ENCODE measurements at regions not wholly inside any gene's neighbourhood (a gene's known extent, or its start where the extent isn't known, plus 50 kb on each side); places are given as distances from the start of the nearest gene placed in this dataset.

DNA sequence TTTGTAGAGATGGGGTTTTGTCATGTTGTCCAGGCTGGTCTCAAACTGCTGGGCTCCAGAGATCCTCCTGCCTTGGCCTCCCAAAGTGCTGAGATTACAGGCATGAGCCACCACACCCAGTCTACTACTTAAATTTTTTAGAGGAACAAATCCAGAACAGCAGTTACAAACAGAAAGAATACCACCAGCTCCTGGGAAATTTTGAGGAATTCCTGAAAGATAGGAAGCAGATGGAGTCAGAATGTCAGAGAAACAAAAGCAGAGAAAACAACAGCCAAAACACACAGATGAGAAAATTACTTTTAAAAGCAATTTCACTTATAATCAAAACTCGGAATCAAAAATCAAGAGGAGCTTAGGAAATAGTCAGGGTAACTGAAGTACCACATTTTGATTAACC, 543.3 kb upstream of the MARCKS start:
- TF ChIP-seq GATA2 (IDR thresholded peaks at IDR 0.05; ENCODE audit: insufficient read depth, insufficient read length, low read depth, low read length) (no peak), FOS (IDR thresholded peaks at IDR 0.05; ENCODE audit: borderline replicate concordance, insufficient read depth, low read length) (no peak), JUN (IDR thresholded peaks at IDR 0.05; ENCODE audit: borderline replicate concordance, insufficient read depth, insufficient read length, low read depth) (no peak), POLR2A (IDR thresholded peaks at IDR 0.05; ENCODE audit: low read depth, low read length) (no peak), MYC (IDR thresholded peaks at IDR 0.05; ENCODE audit: low read depth, low read length) (no peak)
- TF ChIP-seq, protein P1, sequence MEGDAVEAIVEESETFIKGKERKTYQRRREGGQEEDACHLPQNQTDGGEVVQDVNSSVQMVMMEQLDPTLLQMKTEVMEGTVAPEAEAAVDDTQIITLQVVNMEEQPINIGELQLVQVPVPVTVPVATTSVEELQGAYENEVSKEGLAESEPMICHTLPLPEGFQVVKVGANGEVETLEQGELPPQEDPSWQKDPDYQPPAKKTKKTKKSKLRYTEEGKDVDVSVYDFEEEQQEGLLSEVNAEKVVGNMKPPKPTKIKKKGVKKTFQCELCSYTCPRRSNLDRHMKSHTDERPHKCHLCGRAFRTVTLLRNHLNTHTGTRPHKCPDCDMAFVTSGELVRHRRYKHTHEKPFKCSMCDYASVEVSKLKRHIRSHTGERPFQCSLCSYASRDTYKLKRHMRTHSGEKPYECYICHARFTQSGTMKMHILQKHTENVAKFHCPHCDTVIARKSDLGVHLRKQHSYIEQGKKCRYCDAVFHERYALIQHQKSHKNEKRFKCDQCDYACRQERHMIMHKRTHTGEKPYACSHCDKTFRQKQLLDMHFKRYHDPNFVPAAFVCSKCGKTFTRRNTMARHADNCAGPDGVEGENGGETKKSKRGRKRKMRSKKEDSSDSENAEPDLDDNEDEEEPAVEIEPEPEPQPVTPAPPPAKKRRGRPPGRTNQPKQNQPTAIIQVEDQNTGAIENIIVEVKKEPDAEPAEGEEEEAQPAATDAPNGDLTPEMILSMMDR (IDR thresholded peaks at IDR 0.05; ENCODE audit: extremely low read depth in 1 of 2, insufficient read depth in 1 of 2, low read depth in 1 of 2, low read length in 2 of 2) = no peak
- TF ChIP-seq, protein P2, sequence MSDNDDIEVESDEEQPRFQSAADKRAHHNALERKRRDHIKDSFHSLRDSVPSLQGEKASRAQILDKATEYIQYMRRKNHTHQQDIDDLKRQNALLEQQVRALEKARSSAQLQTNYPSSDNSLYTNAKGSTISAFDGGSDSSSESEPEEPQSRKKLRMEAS (IDR thresholded peaks at IDR 0.05; ENCODE audit: insufficient read depth, insufficient read length) = no peak
- Histone ChIP-seq H3K4me3 (replicated peaks in 1 of 3; ENCODE audit: insufficient read depth in 1 of 3, low read depth in 1 of 3, low read length in 3 of 3) (no peak overlapping the region), H3K9me1 (replicated peaks; ENCODE audit: control insufficient read depth, extremely low read depth, insufficient read depth, low read length) (no peaks in the 10 kb centered on the region), H3K4me1 (ENCODE audit: control insufficient read depth, extremely low read depth, insufficient read depth, low read length) (peaks cover 14% of the 10 kb centered on the region), H2AFZ (ENCODE audit: low read depth, low read length) (no peak overlapping the region), H3K27ac (ENCODE audit: insufficient read depth, low read depth, low read length) (no peak overlapping the region), H3K9ac (replicated peaks; ENCODE audit: extremely low read depth, insufficient read depth, low read length) (no peak overlapping the region), H3K36me3 (ENCODE audit: control insufficient read depth in 2 of 2, extremely low read depth in 1 of 2, insufficient read depth in 2 of 2, low read length in 2 of 2) (no peaks in the 10 kb centered on the region), H4K20me1 (replicated peaks; ENCODE audit: control insufficient read depth, extremely low read depth, insufficient read depth, low read length) (no peaks in the 10 kb centered on the region), H3K27me3 (ENCODE audit: control insufficient read depth in 2 of 2, insufficient read depth in 2 of 2, low read length in 2 of 2) (no peaks in the 10 kb centered on the region), H3K4me2 (ENCODE audit: insufficient read depth, low read length) (no peak overlapping the region), H3K79me2 (ENCODE audit: control insufficient read depth, insufficient read depth, low read length) (no peaks in the 10 kb centered on the region), H3K9me3 (replicated peaks; ENCODE audit: control insufficient read depth, insufficient read depth, low read length) (no peaks in the 10 kb centered on the region)
- FAIRE-seq (no peak), DNase-seq (ENCODE audit: low read depth, low spot score) (no peak)
- ChIA-PET CTCF (interaction anchor here (1.0 kb wide), 1 partner anchor 191 kb away, joined by 4 read pairs; no protein-coding TSS in a partner anchor), POLR2A (no interaction called here)
- dilution Hi-C loops (cut with MboI; ENCODE audit: extremely low pct_ligation_motif_present, low sequenced_read_pairs) = no loop called here
- intact Hi-C loops (cut with micrococcal nuclease) = no loop called here
- no TSS peak for BruUV-seq (replicated peaks)

Data from endothelial cell of umbilical vein (primary cell).